Tibial nerve (tissue), 4 donors: ENCODE measurements at regions not wholly inside any gene's neighbourhood (a gene's known extent, or its start where the extent isn't known, plus 50 kb on each side); places are given as distances from the start of the nearest gene placed in this dataset.
"Not testable (repeated sequence)": the region's sequence is repeated elsewhere in the genome, so short reads cannot be mapped to it uniquely, and the experiment has no call there.

ENCODE experiments used
- EP300 ChIP-seq, 2 donors: sonication (generic); formaldehyde crosslinking; IDR thresholded peaks; one replicate each; pipeline ENCODE4 v1.6.1; 2017; ENCODE audit warnings: antibody characterized with exemption in 2 of 2, mild to moderate bottlenecking in 1 of 2
- POLR2A ChIP-seq, 2 donors: fragments of 450-650 bp; IDR thresholded peaks; one replicate each; pipeline ENCODE4 v1.6.1; 2017; ENCODE audit warnings: antibody characterized with exemption in 2 of 2, mild to moderate bottlenecking in 2 of 2, moderate library complexity in 2 of 2
- TF ChIP-seq, protein P1 (sequence below), 5 experiments: fragments of 200-600 bp in 3 of 5; fragments of 450-650 bp in 2 of 5; sonication (generic) in 3 of 5; IDR thresholded peaks; one replicate each; pipeline ENCODE4 v1.5.1; 2016 to 2019; ENCODE audit warnings: antibody characterized with exemption in 5 of 5, mild to moderate bottlenecking in 3 of 5, moderate library complexity in 2 of 5

GRCh38 chr21:8377093-8377841 lies 2144.1 kb upstream of the TPTE start:
- not testable (repeated sequence) for TF ChIP-seq POLR2A, EP300 (IDR thresholded peaks at IDR 0.05)
- TF ChIP-seq, protein P1, sequence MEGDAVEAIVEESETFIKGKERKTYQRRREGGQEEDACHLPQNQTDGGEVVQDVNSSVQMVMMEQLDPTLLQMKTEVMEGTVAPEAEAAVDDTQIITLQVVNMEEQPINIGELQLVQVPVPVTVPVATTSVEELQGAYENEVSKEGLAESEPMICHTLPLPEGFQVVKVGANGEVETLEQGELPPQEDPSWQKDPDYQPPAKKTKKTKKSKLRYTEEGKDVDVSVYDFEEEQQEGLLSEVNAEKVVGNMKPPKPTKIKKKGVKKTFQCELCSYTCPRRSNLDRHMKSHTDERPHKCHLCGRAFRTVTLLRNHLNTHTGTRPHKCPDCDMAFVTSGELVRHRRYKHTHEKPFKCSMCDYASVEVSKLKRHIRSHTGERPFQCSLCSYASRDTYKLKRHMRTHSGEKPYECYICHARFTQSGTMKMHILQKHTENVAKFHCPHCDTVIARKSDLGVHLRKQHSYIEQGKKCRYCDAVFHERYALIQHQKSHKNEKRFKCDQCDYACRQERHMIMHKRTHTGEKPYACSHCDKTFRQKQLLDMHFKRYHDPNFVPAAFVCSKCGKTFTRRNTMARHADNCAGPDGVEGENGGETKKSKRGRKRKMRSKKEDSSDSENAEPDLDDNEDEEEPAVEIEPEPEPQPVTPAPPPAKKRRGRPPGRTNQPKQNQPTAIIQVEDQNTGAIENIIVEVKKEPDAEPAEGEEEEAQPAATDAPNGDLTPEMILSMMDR (IDR thresholded peaks at IDR 0.05) = not testable (repeated sequence)
